ENCODE measurements at regions not wholly inside any gene's neighbourhood (a gene's known extent, or its start where the extent isn't known, plus 50 kb on each side); places are given as distances from the start of the nearest gene placed in this dataset.

DNA sequence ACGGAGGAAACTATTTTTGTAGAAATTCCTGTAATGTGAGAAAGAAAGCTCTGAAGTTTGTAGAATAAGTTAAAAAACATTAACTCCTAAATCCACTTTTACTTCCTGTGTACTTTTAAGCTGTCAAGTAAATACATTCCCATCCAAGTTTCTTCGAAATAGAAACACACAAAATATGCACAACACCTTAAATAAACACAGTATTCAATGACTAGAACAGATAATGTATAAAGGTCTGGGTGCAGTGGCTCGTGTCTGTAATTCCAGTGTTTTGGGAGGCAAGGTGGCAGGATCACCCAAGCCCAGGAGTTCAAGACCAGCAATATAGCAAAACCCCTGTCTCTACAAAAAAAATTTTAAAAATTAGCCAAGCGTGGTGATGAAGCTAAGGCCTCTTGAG, 121.9 kb upstream of the ODAD2 start (continued):
- TF ChIP-seq E2F1 (CRISPR knock-in tag; IDR thresholded peaks at IDR 0.05) (no peak), RBM25 (IDR thresholded peaks at IDR 0.05; ENCODE audit: low read depth, low read length, severe bottlenecking) (no peak), GTF2F1 (IDR thresholded peaks at IDR 0.05; ENCODE audit: low read depth, low read length) (no peak), POLR2AphosphoS2 (IDR thresholded peaks at IDR 0.05; ENCODE audit: low read length) (no peak), LCOR (CRISPR knock-in tag; IDR thresholded peaks at IDR 0.05) (no peak), OTX1 (CRISPR knock-in tag; IDR thresholded peaks at IDR 0.05) (no peak), USF1 (CRISPR knock-in tag; IDR thresholded peaks at IDR 0.05) (no peak), RCOR1 (IDR thresholded peaks at IDR 0.05; ENCODE audit: borderline replicate concordance in 1 of 2, low read depth in 2 of 2, low read length in 2 of 2) (no peak), ZC3H11A (IDR thresholded peaks at IDR 0.05; ENCODE audit: low read depth, low read length) (no peak), ZNF518B (CRISPR knock-in tag; IDR thresholded peaks at IDR 0.05) (no peak), PHB (CRISPR knock-in tag; IDR thresholded peaks at IDR 0.05) (no peak), RAD21 (CRISPR knock-in tag; conservative IDR thresholded peaks at IDR 0.05 in 1 of 2, IDR thresholded peaks at IDR 0.05 in 1 of 2) (no peak), ZSCAN29 (IDR thresholded peaks at IDR 0.05) (no peak)
- TF ChIP-seq, protein P1, sequence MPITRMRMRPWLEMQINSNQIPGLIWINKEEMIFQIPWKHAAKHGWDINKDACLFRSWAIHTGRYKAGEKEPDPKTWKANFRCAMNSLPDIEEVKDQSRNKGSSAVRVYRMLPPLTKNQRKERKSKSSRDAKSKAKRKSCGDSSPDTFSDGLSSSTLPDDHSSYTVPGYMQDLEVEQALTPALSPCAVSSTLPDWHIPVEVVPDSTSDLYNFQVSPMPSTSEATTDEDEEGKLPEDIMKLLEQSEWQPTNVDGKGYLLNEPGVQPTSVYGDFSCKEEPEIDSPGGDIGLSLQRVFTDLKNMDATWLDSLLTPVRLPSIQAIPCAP (CRISPR knock-in tag; IDR thresholded peaks at IDR 0.05; ENCODE audit: borderline replicate concordance), result no peak
- TF ChIP-seq, protein P2, sequence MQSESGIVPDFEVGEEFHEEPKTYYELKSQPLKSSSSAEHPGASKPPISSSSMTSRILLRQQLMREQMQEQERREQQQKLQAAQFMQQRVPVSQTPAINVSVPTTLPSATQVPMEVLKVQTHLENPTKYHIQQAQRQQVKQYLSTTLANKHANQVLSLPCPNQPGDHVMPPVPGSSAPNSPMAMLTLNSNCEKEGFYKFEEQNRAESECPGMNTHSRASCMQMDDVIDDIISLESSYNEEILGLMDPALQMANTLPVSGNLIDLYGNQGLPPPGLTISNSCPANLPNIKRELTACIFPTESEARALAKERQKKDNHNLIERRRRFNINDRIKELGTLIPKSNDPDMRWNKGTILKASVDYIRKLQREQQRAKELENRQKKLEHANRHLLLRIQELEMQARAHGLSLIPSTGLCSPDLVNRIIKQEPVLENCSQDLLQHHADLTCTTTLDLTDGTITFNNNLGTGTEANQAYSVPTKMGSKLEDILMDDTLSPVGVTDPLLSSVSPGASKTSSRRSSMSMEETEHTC (IDR thresholded peaks at IDR 0.05), result no peak
